ENCODE measurements at regions not wholly inside any gene's neighbourhood (a gene's known extent, or its start where the extent isn't known, plus 50 kb on each side); places are given as distances from the start of the nearest gene placed in this dataset.

- CTCF ChIA-PET: no interaction called here
- H3K4me3 ChIP-seq (ENCODE audit: low read depth, low read length): no peak overlapping the region
- POLR2A ChIA-PET: no interaction called here
- no peak for TF ChIP-seq CTCF (IDR thresholded peaks at IDR 0.05; ENCODE audit: insufficient read depth, low read length, missing control alignments)
- no peak for DNase-seq (ENCODE audit: low read depth, low spot score)
Measured at GRCh38 chr15:69891070-69891536, 206.6 kb downstream of the TLE3 start.

GRCh38 chr15:69891606-69892005, 206.1 kb downstream of the TLE3 start:
- ChIA-PET POLR2A (no interaction called here), CTCF (interaction anchor here (1.0 kb wide), 1 partner anchor 20 kb away, joined by 3 read pairs; no protein-coding TSS in a partner anchor)
- DNase-seq (ENCODE audit: low read depth, low spot score): no peak
- H3K4me3 ChIP-seq (ENCODE audit: low read depth, low read length): no peak overlapping the region
- no peak for TF ChIP-seq CTCF (IDR thresholded peaks at IDR 0.05; ENCODE audit: insufficient read depth, low read length, missing control alignments)

GRCh38 chr15:69892351-69892750, 205.4 kb downstream of the TLE3 start:
- TF ChIP-seq CTCF (IDR thresholded peaks at IDR 0.05; ENCODE audit: insufficient read depth, low read length, missing control alignments): no peak
- ChIA-PET POLR2A (no interaction called here), CTCF (interaction anchor here (1.0 kb wide), 1 partner anchor 20 kb away, joined by 3 read pairs; no protein-coding TSS in a partner anchor)
- no peak for DNase-seq (ENCODE audit: low read depth, low spot score)
- H3K4me3 ChIP-seq (ENCODE audit: low read depth, low read length): no peak overlapping the region

GRCh38 chr15:69893086-69893485, 204.6 kb downstream of the TLE3 start:
- ChIA-PET POLR2A (no interaction called here), CTCF (no interaction called here)
- TF ChIP-seq CTCF (IDR thresholded peaks at IDR 0.05; ENCODE audit: insufficient read depth, low read length, missing control alignments): no peak
- no peak overlapping the region for H3K4me3 ChIP-seq (ENCODE audit: low read depth, low read length)
- DNase-seq (ENCODE audit: low read depth, low spot score): no peak

GRCh38 chr15:69893863-69894262, 203.9 kb downstream of the TLE3 start:
- ChIA-PET POLR2A (no interaction called here), CTCF (interaction anchor here (0.8 to 1.4 kb wide), 3 partner anchors 10 to 594 kb away, joined by 3 to 5 read pairs (median 3); no protein-coding TSS in a partner anchor)
- H3K4me3 ChIP-seq (ENCODE audit: low read depth, low read length): no peak overlapping the region
- no peak for TF ChIP-seq CTCF (IDR thresholded peaks at IDR 0.05; ENCODE audit: insufficient read depth, low read length, missing control alignments)
- DNase-seq (ENCODE audit: low read depth, low spot score): peak; percentile 41

- ChIA-PET POLR2A (no interaction called here), CTCF (no interaction called here)
- no peak overlapping the region for H3K4me3 ChIP-seq (ENCODE audit: low read depth, low read length)
- no peak for DNase-seq (ENCODE audit: low read depth, low spot score)
- TF ChIP-seq CTCF (IDR thresholded peaks at IDR 0.05; ENCODE audit: insufficient read depth, low read length, missing control alignments): no peak
Measured at GRCh38 chr15:69895202-69895601, 202.5 kb downstream of the TLE3 start.
